HG03457 (cell line): ENCODE measurements at regions not wholly inside any gene's neighbourhood (a gene's known extent, or its start where the extent isn't known, plus 50 kb on each side); places are given as distances from the start of the nearest gene placed in this dataset.

Source experiments
- ATAC-seq: cut with Tn5 transposase; IDR thresholded peaks from one replicate; pipeline ENCODE4 v1.9.1; 2021; ENCODE audit warnings: moderate number of reproducible peaks; ENCODE audit not compliant: unreplicated experiment

GRCh38 chr5:58403822-58404433 lies 56.0 kb downstream of the PLK2 start:
- no peak for ATAC-seq

GRCh38 chr5:58401701-58402100 lies 58.2 kb downstream of the PLK2 start:
- no peak for ATAC-seq

- ATAC-seq, result no peak
Observed at GRCh38 chr5:58400737-58401136, 59.1 kb downstream of the PLK2 start.

- no peak for ATAC-seq
Observed at GRCh38 chr5:58399951-58400350, 59.9 kb downstream of the PLK2 start.

- no peak for ATAC-seq
Observed at GRCh38 chr5:58394339-58394738, 65.5 kb downstream of the PLK2 start.

GRCh38 chr5:58393716-58394115 lies 66.2 kb downstream of the PLK2 start:
- no peak for ATAC-seq

- no peak for ATAC-seq
Observed at GRCh38 chr5:58392496-58392895, 67.4 kb downstream of the PLK2 start.

- ATAC-seq, result no peak
Observed at GRCh38 chr5:58383448-58383847, 76.4 kb downstream of the PLK2 start.

GRCh38 chr5:58382131-58382534 lies 77.8 kb downstream of the PLK2 start:
- ATAC-seq, result no peak

GRCh38 chr5:58381566-58381965 lies 78.3 kb downstream of the PLK2 start:
- ATAC-seq, result no peak

- no peak for ATAC-seq
Observed at GRCh38 chr5:58380655-58381054, 79.2 kb downstream of the PLK2 start.

- no peak for ATAC-seq
Observed at GRCh38 chr5:58378613-58379390, 81.1 kb downstream of the PLK2 start.

GRCh38 chr5:58370606-58371005 lies 89.3 kb downstream of the PLK2 start:
- ATAC-seq, result no peak

- no peak for ATAC-seq
Observed at GRCh38 chr5:58369513-58370190, 90.2 kb downstream of the PLK2 start.

- ATAC-seq, result no peak
Observed at GRCh38 chr5:58366461-58366860, 93.4 kb downstream of the PLK2 start.

GRCh38 chr5:58365791-58366190 lies 94.1 kb downstream of the PLK2 start:
- ATAC-seq, result no peak

- ATAC-seq, result no peak
Observed at GRCh38 chr5:58363461-58364249, 96.2 kb downstream of the PLK2 start.

- ATAC-seq, result no peak
Observed at GRCh38 chr5:58362135-58362534, 97.8 kb downstream of the PLK2 start.

- ATAC-seq, result no peak
Observed at GRCh38 chr5:58360794-58361193, 99.1 kb downstream of the PLK2 start.

GRCh38 chr5:58359981-58360380 lies 99.9 kb downstream of the PLK2 start:
- no peak for ATAC-seq

- no peak for ATAC-seq
Observed at GRCh38 chr5:58358501-58359178, 101.2 kb downstream of the PLK2 start.
